Esophagus muscularis mucosa (tissue), 4 donors: ENCODE measurements at regions not wholly inside any gene's neighbourhood (a gene's known extent, or its start where the extent isn't known, plus 50 kb on each side); places are given as distances from the start of the nearest gene placed in this dataset.
A peak's percentile ranks its signal among the peaks of the same experiment; 100 is the strongest.

Source experiments
- DNase-seq: peaks from one replicate; pipeline ENCODE4 v3.0.0-alpha.2; 2017; ENCODE audit errors: extremely low spot score
- H3K27ac ChIP-seq, 4 donors: fragments of 200-600 bp; sonication (generic); replicated peaks in 1 of 4; 1 replicate in 3 of 4; 2 replicates in 1 of 4; pipeline ENCODE4 v1.5.1; 2016 to 2019; ENCODE audit warnings: mild to moderate bottlenecking in 1 of 4
- H3K27me3 ChIP-seq, 4 donors: fragments of 200-600 bp; sonication (generic); one replicate each; pipeline versions ENCODE4 v1.5.1 to v1.6.0; 2016 to 2019
- H3K36me3 ChIP-seq, 4 donors: fragments of 200-600 bp; sonication (generic); one replicate each; pipeline ENCODE4 v1.5.1; 2016 to 2019
- H3K4me1 ChIP-seq, 4 donors: fragments of 200-600 bp; sonication (generic); one replicate each; pipeline ENCODE4 v1.5.1; 2016 to 2019
- H3K4me3 ChIP-seq, 4 donors: fragments of 200-600 bp; sonication (generic); 1 replicate in 2 of 4; 2 replicates in 2 of 4; pipeline ENCODE4 v1.5.1; 2016 to 2019; ENCODE audit warnings: mild to moderate bottlenecking in 4 of 4, moderate library complexity in 1 of 4
- H3K9me3 ChIP-seq, 4 donors: fragments of 200-600 bp; sonication (generic); 1 replicate in 3 of 4; 2 replicates in 1 of 4; pipeline ENCODE4 v1.5.1; 2016 to 2019
- EP300 ChIP-seq: sonication (generic); formaldehyde crosslinking; IDR thresholded peaks from one replicate; pipeline ENCODE4 v1.6.1; 2017; ENCODE audit warnings: antibody characterized with exemption
- POLR2A ChIP-seq: fragments of 450-650 bp; IDR thresholded peaks from one replicate; pipeline ENCODE4 v1.6.1; 2017; ENCODE audit warnings: antibody characterized with exemption, moderate library complexity, mild to moderate bottlenecking, low read depth
- POLR2AphosphoS5 ChIP-seq, 2 donors: sonication (generic); formaldehyde crosslinking; IDR thresholded peaks; one replicate each; pipeline ENCODE4 v1.6.1; 2017; ENCODE audit warnings: antibody characterized with exemption in 2 of 2
- WGBS: methylation state at CpG from one replicate; pipeline ENCODE4 v1.1.5; 2018; 5-methylcytosine and 5-hydroxymethylcytosine counted together
- intact Hi-C: fragments of 100-400 bp; cut with DNase I; formaldehyde crosslinking; loops from one replicate; pipeline ENCODE4 v1.15.1; 2023
- TF ChIP-seq, protein P1 (sequence below), 3 experiments: fragments of 200-600 bp in 2 of 3; fragments of 450-650 bp in 1 of 3; sonication (generic) in 2 of 3; IDR thresholded peaks; one replicate each; pipeline ENCODE4 v1.5.1; 2017 to 2019; ENCODE audit warnings: antibody characterized with exemption in 3 of 3, mild to moderate bottlenecking in 2 of 3, moderate library complexity in 1 of 3

DNA sequence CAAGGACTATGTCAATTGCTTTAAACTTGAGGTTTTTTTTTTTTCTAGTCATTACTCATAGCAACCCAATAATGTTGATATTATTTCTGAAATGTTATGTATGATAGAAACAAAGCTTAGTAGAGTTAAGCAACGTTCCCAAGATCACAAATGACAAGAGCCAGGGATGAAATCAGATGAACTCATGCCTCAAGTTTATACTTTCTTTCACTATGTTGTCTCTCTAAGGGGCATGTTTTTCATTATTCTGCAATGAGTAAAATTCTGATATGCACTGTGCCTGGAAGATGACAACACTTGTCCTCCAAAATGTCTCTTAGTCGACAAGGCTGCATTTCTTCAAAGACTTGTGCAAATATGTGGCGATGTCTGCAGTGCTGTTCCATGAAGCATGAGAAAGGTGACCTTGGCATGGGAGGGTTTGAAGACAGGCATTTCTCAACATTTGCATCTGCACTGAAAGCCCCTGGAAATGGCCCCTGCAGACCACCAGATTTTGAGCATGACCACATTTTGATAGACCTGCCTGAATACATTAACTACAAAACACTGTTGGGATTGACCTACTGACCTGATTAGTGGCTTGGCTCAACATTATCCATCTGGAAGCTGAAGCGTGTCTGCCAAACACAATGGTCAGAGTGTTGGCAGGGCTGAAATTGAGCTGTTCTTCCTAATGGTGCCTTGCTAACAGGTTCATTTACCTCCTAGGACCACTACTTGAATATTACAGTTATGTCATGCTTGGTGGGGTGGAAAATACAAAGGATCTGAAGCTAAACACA is 1027.5 kb downstream of the CDH11 start:
- 55% methylated on average over 4 of the region's 4 CpGs for WGBS
- Histone ChIP-seq H3K4me1 (no peaks in the 10 kb centered on the region), H3K27me3 (no peaks in the 10 kb centered on the region), H3K9me3 (no peaks in the 10 kb centered on the region), H3K27ac (no peak overlapping the region), H3K36me3 (no peaks in the 10 kb centered on the region), H3K4me3 (no peak overlapping the region)
- intact Hi-C loops, result no loop called here
- no peak for DNase-seq
- TF ChIP-seq POLR2A, result no peak

- no peaks in the 10 kb centered on the region for H3K27me3 ChIP-seq
- 80% methylated on average over 3 of the region's 3 CpGs for WGBS
- H3K4me1 ChIP-seq, result no peaks in the 10 kb centered on the region
- H3K27ac ChIP-seq, result no peak overlapping the region
- TF ChIP-seq EP300 (no peak), POLR2AphosphoS5 (IDR thresholded peaks at IDR 0.05) (no peak), POLR2A (no peak)
- TF ChIP-seq, protein P1, sequence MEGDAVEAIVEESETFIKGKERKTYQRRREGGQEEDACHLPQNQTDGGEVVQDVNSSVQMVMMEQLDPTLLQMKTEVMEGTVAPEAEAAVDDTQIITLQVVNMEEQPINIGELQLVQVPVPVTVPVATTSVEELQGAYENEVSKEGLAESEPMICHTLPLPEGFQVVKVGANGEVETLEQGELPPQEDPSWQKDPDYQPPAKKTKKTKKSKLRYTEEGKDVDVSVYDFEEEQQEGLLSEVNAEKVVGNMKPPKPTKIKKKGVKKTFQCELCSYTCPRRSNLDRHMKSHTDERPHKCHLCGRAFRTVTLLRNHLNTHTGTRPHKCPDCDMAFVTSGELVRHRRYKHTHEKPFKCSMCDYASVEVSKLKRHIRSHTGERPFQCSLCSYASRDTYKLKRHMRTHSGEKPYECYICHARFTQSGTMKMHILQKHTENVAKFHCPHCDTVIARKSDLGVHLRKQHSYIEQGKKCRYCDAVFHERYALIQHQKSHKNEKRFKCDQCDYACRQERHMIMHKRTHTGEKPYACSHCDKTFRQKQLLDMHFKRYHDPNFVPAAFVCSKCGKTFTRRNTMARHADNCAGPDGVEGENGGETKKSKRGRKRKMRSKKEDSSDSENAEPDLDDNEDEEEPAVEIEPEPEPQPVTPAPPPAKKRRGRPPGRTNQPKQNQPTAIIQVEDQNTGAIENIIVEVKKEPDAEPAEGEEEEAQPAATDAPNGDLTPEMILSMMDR (IDR thresholded peaks at IDR 0.05), result no peak
- no peaks in the 10 kb centered on the region for H3K36me3 ChIP-seq
- H3K9me3 ChIP-seq, result no peaks in the 10 kb centered on the region
- intact Hi-C loops, result no loop called here
- H3K4me3 ChIP-seq, result no peak overlapping the region
- DNase-seq, result no peak
Measured at GRCh38 chr16:64092271-64092670, 1029.6 kb downstream of the CDH11 start.

DNA sequence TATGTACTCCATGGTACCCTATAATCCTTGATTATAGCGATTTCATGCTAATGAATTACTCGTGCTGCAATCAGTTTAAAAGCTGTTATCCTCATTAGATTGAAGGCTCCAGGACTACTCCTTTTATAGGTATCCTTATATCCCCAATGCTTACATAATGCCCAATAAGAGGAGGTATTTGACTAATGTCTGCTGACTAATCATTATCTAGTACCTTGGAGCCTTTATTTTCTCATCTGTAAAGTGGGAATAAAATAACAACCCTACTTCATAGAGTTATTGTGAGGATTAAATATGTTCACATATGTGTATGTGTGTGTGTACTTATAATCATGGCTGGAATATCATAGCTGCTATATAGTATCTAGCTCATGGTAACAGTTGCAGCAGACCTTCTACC is 1031.5 kb downstream of the CDH11 start:
- intact Hi-C loops, result no loop called here
- Histone ChIP-seq H3K9me3 (no peaks in the 10 kb centered on the region), H3K27me3 (no peaks in the 10 kb centered on the region), H3K4me3 (no peak overlapping the region), H3K4me1 (no peaks in the 10 kb centered on the region), H3K36me3 (no peaks in the 10 kb centered on the region), H3K27ac (no peak overlapping the region)
- WGBS, result 68% methylated on average over 2 of the region's 2 CpGs
- DNase-seq, result no peak
- TF ChIP-seq EP300 (no peak), POLR2A (no peak), POLR2AphosphoS5 (IDR thresholded peaks at IDR 0.05) (no peak)
- TF ChIP-seq, protein P1 (IDR thresholded peaks at IDR 0.05), result no peak

GRCh38 chr16:64089697-64090096 is 1032.2 kb downstream of the CDH11 start:
- TF ChIP-seq POLR2AphosphoS5 (IDR thresholded peaks at IDR 0.05), result no peak
- TF ChIP-seq, protein P1 (IDR thresholded peaks at IDR 0.05), result peak; percentile 16 to 41 (median 39)
- no peak for DNase-seq
- Histone ChIP-seq H3K4me1 (no peaks in the 10 kb centered on the region), H3K36me3 (no peaks in the 10 kb centered on the region), H3K27me3 (no peaks in the 10 kb centered on the region), H3K9me3 (no peaks in the 10 kb centered on the region), H3K4me3 (no peak overlapping the region), H3K27ac (no peak overlapping the region)
- intact Hi-C loops, result no loop called here

GRCh38 chr16:64088838-64089237 is 1033.0 kb downstream of the CDH11 start:
- no peak for DNase-seq
- no peak overlapping the region for H3K27ac ChIP-seq
- intact Hi-C loops, result no loop called here
- no peak overlapping the region for H3K4me3 ChIP-seq
- no peaks in the 10 kb centered on the region for H3K27me3 ChIP-seq
- H3K36me3 ChIP-seq, result no peaks in the 10 kb centered on the region
- no peaks in the 10 kb centered on the region for H3K4me1 ChIP-seq
- 81% methylated on average over 5 of the region's 5 CpGs for WGBS
- no peaks in the 10 kb centered on the region for H3K9me3 ChIP-seq
- TF ChIP-seq POLR2A (no peak), POLR2AphosphoS5 (IDR thresholded peaks at IDR 0.05) (no peak), EP300 (no peak)
- TF ChIP-seq, protein P1 (IDR thresholded peaks at IDR 0.05), result no peak
